IMR-90 (cell line): ENCODE measurements at regions not wholly inside any gene's neighbourhood (a gene's known extent, or its start where the extent isn't known, plus 50 kb on each side); places are given as distances from the start of the nearest gene placed in this dataset.

ENCODE experiments used
- ATAC-seq: fragments of 200-7000 bp; cut with Tn5 transposase; 2 replicates; pipeline ENCODE4 v1.9.1; 2020; ENCODE audit warnings: low read depth, mild to moderate bottlenecking, moderate library complexity
- BruUV-seq: library from RNA; stranded (reverse); fragments of 400-500 nt; replicated peaks from 2 replicates; lab custom pipeline; 2021; lab: Mats Ljungman, UMichigan
- CTCF ChIA-PET: fragments of 300-600 bp; formaldehyde crosslinking; extraction: SDS; loops from one replicate; lab custom pipeline; 2021; ENCODE audit warnings: antibody characterized with exemption; lab: Yijun Ruan, JAX
- POLR2A ChIA-PET: fragments of 300-600 bp; sonication (Branson Sonifier 250); formaldehyde crosslinking; loops from one replicate; lab custom pipeline; 2022; ENCODE audit warnings: antibody characterized with exemption; ENCODE audit not compliant: unreplicated experiment; lab: Charles Lee
- DNase-seq: peaks from one replicate; pipeline ENCODE4 v3.0.0; 2013
- H2AFZ ChIP-seq: replicated peaks from 2 replicates; pipeline ENCODE3; 2013; ENCODE audit warnings: low read length, mild to moderate bottlenecking; ENCODE audit not compliant: poor library complexity
- H2AK5ac ChIP-seq: 2 replicates; pipeline ENCODE4 v1.6.1; 2013; ENCODE audit warnings: low read depth, low read length, inconsistent platforms
- H2AK9ac ChIP-seq: replicated peaks from 2 replicates; pipeline ENCODE3; 2013; ENCODE audit warnings: mild to moderate bottlenecking, low read depth, low read length, moderate library complexity; ENCODE audit not compliant: poor library complexity
- H2BK120ac ChIP-seq: 2 replicates; pipeline ENCODE4 v1.6.1; 2013; ENCODE audit warnings: low read depth, low read length, inconsistent platforms
- H2BK15ac ChIP-seq: 3 replicates; pipeline ENCODE4 v1.6.1; 2013; ENCODE audit warnings: low read depth, low read length, inconsistent platforms
- H2BK20ac ChIP-seq: 2 replicates; pipeline ENCODE4 v1.6.1; 2013; ENCODE audit warnings: low read depth, mild to moderate bottlenecking, inconsistent platforms, low read length, moderate library complexity
- H2BK5ac ChIP-seq: 2 replicates; pipeline ENCODE4 v1.6.1; 2013; ENCODE audit warnings: mild to moderate bottlenecking, low read depth, low read length, inconsistent platforms; ENCODE audit not compliant: poor library complexity, severe bottlenecking
- H3K14ac ChIP-seq: replicated peaks from 2 replicates; pipeline ENCODE4 v1.6.1; 2013; ENCODE audit warnings: low read depth, low read length, inconsistent platforms
- H3K18ac ChIP-seq: 2 replicates; pipeline ENCODE4 v1.6.1; 2013; ENCODE audit warnings: low read depth, low read length, control low read depth
- H3K23ac ChIP-seq: 2 replicates; pipeline ENCODE4 v1.6.1; 2013; ENCODE audit warnings: low read depth, low read length, inconsistent platforms
- H3K27ac ChIP-seq: 2 replicates; pipeline ENCODE4 v1.5.1; 2013; ENCODE audit warnings: mild to moderate bottlenecking, control low read depth, low read length; ENCODE audit not compliant: insufficient read depth
- H3K27me3 ChIP-seq: 2 replicates; pipeline ENCODE4 v1.6.1; 2013; ENCODE audit warnings: low read length; ENCODE audit not compliant: control insufficient read depth, insufficient read depth
- H3K36me3 ChIP-seq: 2 replicates; pipeline ENCODE4 v1.6.1; 2013; ENCODE audit warnings: low read length, mixed read lengths; ENCODE audit not compliant: control insufficient read depth, insufficient read depth
- H3K4ac ChIP-seq: 2 replicates; pipeline ENCODE4 v1.6.1; 2013; ENCODE audit warnings: low read depth, low read length, inconsistent platforms
- H3K4me1 ChIP-seq: 2 replicates; pipeline ENCODE4 v1.6.1; 2013; ENCODE audit warnings: low read length, mixed read lengths; ENCODE audit not compliant: control insufficient read depth, insufficient read depth
- H3K4me2 ChIP-seq: 2 replicates; pipeline ENCODE4 v1.6.1; 2013; ENCODE audit warnings: low read depth, mild to moderate bottlenecking, control low read depth, low read length, moderate library complexity
- H3K4me3 ChIP-seq: 2 replicates; pipeline ENCODE4 v1.5.1; 2013; ENCODE audit warnings: low read depth, mild to moderate bottlenecking, control low read depth, low read length, moderate library complexity; ENCODE audit not compliant: insufficient read depth
- H3K56ac ChIP-seq: 2 replicates; pipeline ENCODE4 v1.6.1; 2013; ENCODE audit warnings: low read length, inconsistent platforms; ENCODE audit not compliant: insufficient read depth; ENCODE audit errors: extremely low read depth
- H3K79me1 ChIP-seq, 2 experiments: 2 replicates each; pipeline ENCODE4 v1.6.1; 2013; ENCODE audit warnings: low read length in 2 of 2, inconsistent platforms in 1 of 2, low read depth in 1 of 2
- H3K9ac ChIP-seq: 2 replicates; pipeline ENCODE4 v1.6.1; 2013; ENCODE audit warnings: low read depth, low read length, control low read depth
- H3K9me1 ChIP-seq: 2 replicates; pipeline ENCODE4 v1.6.1; 2013; ENCODE audit warnings: low read length, inconsistent platforms; ENCODE audit not compliant: insufficient read depth
- H3K9me3 ChIP-seq: 2 replicates; pipeline ENCODE4 v1.6.1; 2013; ENCODE audit warnings: low read length; ENCODE audit not compliant: control insufficient read depth, insufficient read depth
- H4K20me1 ChIP-seq: 2 replicates; pipeline ENCODE4 v1.6.1; 2013; ENCODE audit warnings: low read length, inconsistent platforms; ENCODE audit not compliant: insufficient read depth
- H4K5ac ChIP-seq: 2 replicates; pipeline ENCODE4 v1.6.1; 2013; ENCODE audit warnings: mild to moderate bottlenecking, low read depth, low read length, control low read depth
- H4K8ac ChIP-seq, 2 experiments: 2 replicates each; pipeline ENCODE4 v1.6.1; 2013; ENCODE audit warnings: low read depth in 2 of 2, low read length in 2 of 2, control low read depth in 1 of 2, inconsistent platforms in 1 of 2
- H4K91ac ChIP-seq: 2 replicates; pipeline ENCODE4 v1.6.1; 2013; ENCODE audit warnings: low read depth, low read length, inconsistent platforms; ENCODE audit not compliant: insufficient read depth
- BHLHE40 ChIP-seq: fragments of 150-350 bp; IDR thresholded peaks from 2 replicates; pipeline ENCODE4 v1.6.1; 2016; ENCODE audit warnings: mild to moderate bottlenecking, low read depth, low read length
- CEBPB ChIP-seq: IDR thresholded peaks from 2 replicates; pipeline ENCODE4 v1.6.1; 2012; ENCODE audit warnings: low read depth, low read length, improper control_type of control experiment
- FOS ChIP-seq: fragments of 150-350 bp; IDR thresholded peaks from 2 replicates; pipeline ENCODE4 v1.6.1; 2016; ENCODE audit warnings: low read depth, low read length
- MAFK ChIP-seq: IDR thresholded peaks from 2 replicates; pipeline ENCODE4 v1.6.1; 2012; ENCODE audit warnings: low read depth, low read length, improper control_type of control experiment
- MAZ ChIP-seq: IDR thresholded peaks from 2 replicates; pipeline ENCODE4 v1.6.1; 2012; ENCODE audit warnings: low read depth, mild to moderate bottlenecking, low read length, improper control_type of control experiment, moderate library complexity, borderline replicate concordance
- MXI1 ChIP-seq: IDR thresholded peaks from 2 replicates; pipeline ENCODE4 v1.6.1; 2012; ENCODE audit warnings: low read depth, mild to moderate bottlenecking, low read length, moderate library complexity, borderline replicate concordance
- POLR2A ChIP-seq: IDR thresholded peaks from 2 replicates; pipeline ENCODE4 v1.6.1; 2012; ENCODE audit warnings: mild to moderate bottlenecking, low read depth, low read length
- RAD21 ChIP-seq: IDR thresholded peaks from 2 replicates; pipeline ENCODE4 v1.6.1; 2012; ENCODE audit warnings: low read length, improper control_type of control experiment
- RCOR1 ChIP-seq: IDR thresholded peaks from 2 replicates; pipeline ENCODE4 v1.6.1; 2012; ENCODE audit warnings: mild to moderate bottlenecking, low read length, improper control_type of control experiment; ENCODE audit not compliant: insufficient replicate concordance
- RFX5 ChIP-seq: IDR thresholded peaks from 2 replicates; pipeline ENCODE4 v1.8.0; 2012; ENCODE audit warnings: low read depth, mild to moderate bottlenecking, low read length, moderate library complexity
- SMC3 ChIP-seq: fragments of 150-350 bp; IDR thresholded peaks from 2 replicates; pipeline ENCODE4 v1.6.1; 2016; ENCODE audit warnings: low read depth, mild to moderate bottlenecking, antibody characterized with exemption, low read length, moderate library complexity
- WGBS, 2 experiments: methylation state at CpG; one replicate each; pipeline versions ENCODE4 v1.1.5 to v1.1.7; 2013; ENCODE audit warnings: missing lambda C conversion rate in 2 of 2; ENCODE audit not compliant: insufficient read length in 1 of 2; ENCODE audit errors: extremely low coverage in 2 of 2; 5-methylcytosine and 5-hydroxymethylcytosine counted together
- dilution Hi-C: fragments of 300-500 bp; cut with HindIII; formaldehyde crosslinking; loops from one replicate; pipeline ENCODE4 v1.14.3; 2018; ENCODE audit warnings: low sequenced_read_pairs; ENCODE audit not compliant: unreplicated experiment
- in situ Hi-C: fragments of 300-500 bp; cut with MboI; formaldehyde crosslinking; loops from 3 replicates; pipeline ENCODE4 v1.14.3; 2019; ENCODE audit warnings: low sequenced_read_pairs, inconsistent platforms, mixed read lengths
- intact Hi-C: fragments of 100-400 bp; cut with micrococcal nuclease; formaldehyde crosslinking; loops from 2 replicates; pipeline ENCODE4 v1.10.0; 2022
- TF ChIP-seq, protein P1 (sequence below): conservative IDR thresholded peaks from 2 replicates; pipeline ENCODE4 v1.5.1; 2012; ENCODE audit warnings: mild to moderate bottlenecking, low read depth, low read length, improper control_type of control experiment
- TF ChIP-seq, protein P2 (sequence below): fragments of 150-350 bp; IDR thresholded peaks from 2 replicates; pipeline ENCODE4 v1.6.1; 2016; ENCODE audit warnings: low read depth, mild to moderate bottlenecking, low read length, moderate library complexity, borderline replicate concordance
- TF ChIP-seq, protein P3 (sequence below): fragments of 150-350 bp; IDR thresholded peaks from 2 replicates; pipeline ENCODE4 v1.6.1; 2017; ENCODE audit warnings: mild to moderate bottlenecking, antibody characterized with exemption, low read length, low read depth

DNA sequence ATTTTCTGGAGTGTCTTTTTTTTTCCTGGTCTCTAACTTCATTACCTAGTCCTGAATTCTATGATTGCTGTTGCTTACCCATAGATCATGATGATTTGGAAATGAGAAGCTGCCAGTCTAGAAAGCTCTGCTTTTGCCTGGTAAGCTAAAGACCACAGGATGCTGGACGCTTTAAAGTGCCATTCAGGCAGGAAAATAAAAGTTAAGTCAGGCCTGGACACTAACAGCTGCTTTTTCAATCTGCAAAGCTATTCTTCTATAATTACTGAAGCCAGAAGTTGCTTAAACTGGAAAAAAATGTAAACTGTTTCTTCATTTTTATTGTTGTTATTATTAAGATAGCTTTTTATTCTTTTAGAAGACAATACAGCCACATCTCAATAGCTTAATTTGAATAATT lies 129.8 kb upstream of the SPACA1 start:
- H3K27me3 ChIP-seq = peaks cover 13% of the 10 kb centered on the region
- H3K14ac ChIP-seq = no peak overlapping the region
- no peak overlapping the region for H2AK9ac ChIP-seq
- H3K56ac ChIP-seq = no peak overlapping the region
- no peak overlapping the region for H3K18ac ChIP-seq
- ATAC-seq (no peak), DNase-seq (no peak)
- ChIA-PET CTCF (interaction anchor here (1.0 to 1.7 kb wide), 2 partner anchors 10 to 953 kb away, joined by 3 to 4 read pairs; no protein-coding TSS in a partner anchor), POLR2A (no interaction called here)
- no peak overlapping the region for H4K91ac ChIP-seq
- intact Hi-C loops (no loop called here), in situ Hi-C loops (no loop called here), dilution Hi-C loops (no loop called here)
- no peaks in the 10 kb centered on the region for H3K36me3 ChIP-seq
- H4K5ac ChIP-seq = no peak overlapping the region
- H2BK5ac ChIP-seq = no peak overlapping the region
- H3K4me3 ChIP-seq = no peak overlapping the region
- no peaks in the 10 kb centered on the region for H3K9me1 ChIP-seq
- no peak overlapping the region for H3K27ac ChIP-seq
- no peak overlapping the region for H4K8ac ChIP-seq
- H2AK5ac ChIP-seq = no peak overlapping the region
- H2BK120ac ChIP-seq = no peak overlapping the region
- no peak overlapping the region for H2AFZ ChIP-seq
- H3K4me1 ChIP-seq = no peaks in the 10 kb centered on the region
- H2BK20ac ChIP-seq = no peak overlapping the region
- no peaks in the 10 kb centered on the region for H3K79me1 ChIP-seq
- no peaks in the 10 kb centered on the region for H3K9me3 ChIP-seq
- H3K4me2 ChIP-seq = no peak overlapping the region
- no peak overlapping the region for H3K23ac ChIP-seq
- H2BK15ac ChIP-seq = no peak overlapping the region
- no peak overlapping the region for H3K9ac ChIP-seq
- WGBS, 2 experiments = no CpG with 5 or more reads among the region's 1 CpG
- no peak overlapping the region for H3K4ac ChIP-seq
- no peaks in the 10 kb centered on the region for H4K20me1 ChIP-seq
- no TSS peak for BruUV-seq
- TF ChIP-seq BHLHE40 (no peak), MXI1 (no peak), POLR2A (no peak), MAZ (no peak), RFX5 (no peak), MAFK (no peak), RCOR1 (no peak), RAD21 (no peak), FOS (no peak), CEBPB (no peak), SMC3 (no peak)
- TF ChIP-seq, protein P1, sequence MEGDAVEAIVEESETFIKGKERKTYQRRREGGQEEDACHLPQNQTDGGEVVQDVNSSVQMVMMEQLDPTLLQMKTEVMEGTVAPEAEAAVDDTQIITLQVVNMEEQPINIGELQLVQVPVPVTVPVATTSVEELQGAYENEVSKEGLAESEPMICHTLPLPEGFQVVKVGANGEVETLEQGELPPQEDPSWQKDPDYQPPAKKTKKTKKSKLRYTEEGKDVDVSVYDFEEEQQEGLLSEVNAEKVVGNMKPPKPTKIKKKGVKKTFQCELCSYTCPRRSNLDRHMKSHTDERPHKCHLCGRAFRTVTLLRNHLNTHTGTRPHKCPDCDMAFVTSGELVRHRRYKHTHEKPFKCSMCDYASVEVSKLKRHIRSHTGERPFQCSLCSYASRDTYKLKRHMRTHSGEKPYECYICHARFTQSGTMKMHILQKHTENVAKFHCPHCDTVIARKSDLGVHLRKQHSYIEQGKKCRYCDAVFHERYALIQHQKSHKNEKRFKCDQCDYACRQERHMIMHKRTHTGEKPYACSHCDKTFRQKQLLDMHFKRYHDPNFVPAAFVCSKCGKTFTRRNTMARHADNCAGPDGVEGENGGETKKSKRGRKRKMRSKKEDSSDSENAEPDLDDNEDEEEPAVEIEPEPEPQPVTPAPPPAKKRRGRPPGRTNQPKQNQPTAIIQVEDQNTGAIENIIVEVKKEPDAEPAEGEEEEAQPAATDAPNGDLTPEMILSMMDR = no peak
- TF ChIP-seq, protein P2, sequence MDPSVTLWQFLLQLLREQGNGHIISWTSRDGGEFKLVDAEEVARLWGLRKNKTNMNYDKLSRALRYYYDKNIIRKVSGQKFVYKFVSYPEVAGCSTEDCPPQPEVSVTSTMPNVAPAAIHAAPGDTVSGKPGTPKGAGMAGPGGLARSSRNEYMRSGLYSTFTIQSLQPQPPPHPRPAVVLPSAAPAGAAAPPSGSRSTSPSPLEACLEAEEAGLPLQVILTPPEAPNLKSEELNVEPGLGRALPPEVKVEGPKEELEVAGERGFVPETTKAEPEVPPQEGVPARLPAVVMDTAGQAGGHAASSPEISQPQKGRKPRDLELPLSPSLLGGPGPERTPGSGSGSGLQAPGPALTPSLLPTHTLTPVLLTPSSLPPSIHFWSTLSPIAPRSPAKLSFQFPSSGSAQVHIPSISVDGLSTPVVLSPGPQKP = no peak
- TF ChIP-seq, protein P3, sequence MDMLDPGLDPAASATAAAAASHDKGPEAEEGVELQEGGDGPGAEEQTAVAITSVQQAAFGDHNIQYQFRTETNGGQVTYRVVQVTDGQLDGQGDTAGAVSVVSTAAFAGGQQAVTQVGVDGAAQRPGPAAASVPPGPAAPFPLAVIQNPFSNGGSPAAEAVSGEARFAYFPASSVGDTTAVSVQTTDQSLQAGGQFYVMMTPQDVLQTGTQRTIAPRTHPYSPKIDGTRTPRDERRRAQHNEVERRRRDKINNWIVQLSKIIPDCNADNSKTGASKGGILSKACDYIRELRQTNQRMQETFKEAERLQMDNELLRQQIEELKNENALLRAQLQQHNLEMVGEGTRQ = no peak
